Astrocyte of the spinal cord (primary cell): ENCODE measurements at regions not wholly inside any gene's neighbourhood (a gene's known extent, or its start where the extent isn't known, plus 50 kb on each side); places are given as distances from the start of the nearest gene placed in this dataset.
"Not testable (repeated sequence)": the region's sequence is repeated elsewhere in the genome, so short reads cannot be mapped to it uniquely, and the experiment has no call there.

Experiments
- DNase-seq: peaks from one replicate; pipeline ENCODE4 v3.0.0; 2011; ENCODE audit warnings: low read depth, low spot score
- H3K4me3 ChIP-seq: 2 replicates; pipeline ENCODE4 v1.5.1; 2011; ENCODE audit warnings: low read depth, mild to moderate bottlenecking, low read length, moderate library complexity
- in situ Hi-C: cut with HindIII; loops from 2 replicates; pipeline ENCODE4 v1.10.0; 2017; ENCODE audit warnings: low sequenced_read_pairs
- TF ChIP-seq, protein P1 (sequence below): IDR thresholded peaks from 2 replicates; pipeline ENCODE4 v1.5.1; 2012; ENCODE audit warnings: low read depth, mild to moderate bottlenecking, low read length, inconsistent platforms

DNA sequence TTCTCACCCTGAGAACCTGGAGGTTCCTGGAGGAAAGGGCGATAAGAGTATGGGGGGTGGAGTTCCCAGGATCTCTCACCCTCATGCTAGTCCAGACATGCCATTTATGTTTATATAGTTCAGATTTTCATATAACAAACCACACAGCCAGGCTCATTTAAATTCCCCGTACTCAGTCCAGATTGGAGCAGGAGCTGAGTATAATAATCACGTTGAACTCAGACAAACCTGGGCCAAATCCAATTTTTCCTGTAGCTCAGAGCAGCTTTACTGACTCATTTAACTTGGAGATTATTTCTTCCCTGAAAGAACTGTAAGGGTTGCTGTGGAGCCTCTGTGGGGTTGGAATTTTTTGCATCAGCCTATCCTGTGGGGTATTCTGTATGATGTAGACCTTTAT is 660.8 kb downstream of the TMEM121 start:
- no peak overlapping the region for H3K4me3 ChIP-seq
- TF ChIP-seq, protein P1, sequence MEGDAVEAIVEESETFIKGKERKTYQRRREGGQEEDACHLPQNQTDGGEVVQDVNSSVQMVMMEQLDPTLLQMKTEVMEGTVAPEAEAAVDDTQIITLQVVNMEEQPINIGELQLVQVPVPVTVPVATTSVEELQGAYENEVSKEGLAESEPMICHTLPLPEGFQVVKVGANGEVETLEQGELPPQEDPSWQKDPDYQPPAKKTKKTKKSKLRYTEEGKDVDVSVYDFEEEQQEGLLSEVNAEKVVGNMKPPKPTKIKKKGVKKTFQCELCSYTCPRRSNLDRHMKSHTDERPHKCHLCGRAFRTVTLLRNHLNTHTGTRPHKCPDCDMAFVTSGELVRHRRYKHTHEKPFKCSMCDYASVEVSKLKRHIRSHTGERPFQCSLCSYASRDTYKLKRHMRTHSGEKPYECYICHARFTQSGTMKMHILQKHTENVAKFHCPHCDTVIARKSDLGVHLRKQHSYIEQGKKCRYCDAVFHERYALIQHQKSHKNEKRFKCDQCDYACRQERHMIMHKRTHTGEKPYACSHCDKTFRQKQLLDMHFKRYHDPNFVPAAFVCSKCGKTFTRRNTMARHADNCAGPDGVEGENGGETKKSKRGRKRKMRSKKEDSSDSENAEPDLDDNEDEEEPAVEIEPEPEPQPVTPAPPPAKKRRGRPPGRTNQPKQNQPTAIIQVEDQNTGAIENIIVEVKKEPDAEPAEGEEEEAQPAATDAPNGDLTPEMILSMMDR, result no peak
- no peak for DNase-seq
- in situ Hi-C loops, result no loop called here

DNA sequence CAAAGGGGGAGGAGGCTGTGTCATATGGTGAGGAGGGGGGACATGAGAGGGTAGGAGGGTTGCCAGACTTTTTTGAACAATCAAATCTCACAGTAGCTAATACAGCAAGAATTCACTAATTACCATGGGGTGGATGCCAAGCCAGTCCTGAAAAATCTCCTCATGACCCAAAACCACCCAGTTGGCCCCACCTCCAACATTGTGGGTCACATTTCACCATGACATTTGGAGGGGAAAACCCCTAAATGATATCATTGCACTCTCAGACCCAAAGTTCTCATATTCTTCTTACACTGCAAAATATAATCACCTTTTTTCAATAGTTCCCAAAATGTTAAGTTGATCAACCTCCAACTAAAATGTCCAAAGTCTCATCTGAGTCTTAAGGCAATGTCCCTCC is 666.3 kb downstream of the TMEM121 start:
- DNase-seq, H3K4me3 ChIP-seq, in situ Hi-C loops: not testable (repeated sequence)

DNA sequence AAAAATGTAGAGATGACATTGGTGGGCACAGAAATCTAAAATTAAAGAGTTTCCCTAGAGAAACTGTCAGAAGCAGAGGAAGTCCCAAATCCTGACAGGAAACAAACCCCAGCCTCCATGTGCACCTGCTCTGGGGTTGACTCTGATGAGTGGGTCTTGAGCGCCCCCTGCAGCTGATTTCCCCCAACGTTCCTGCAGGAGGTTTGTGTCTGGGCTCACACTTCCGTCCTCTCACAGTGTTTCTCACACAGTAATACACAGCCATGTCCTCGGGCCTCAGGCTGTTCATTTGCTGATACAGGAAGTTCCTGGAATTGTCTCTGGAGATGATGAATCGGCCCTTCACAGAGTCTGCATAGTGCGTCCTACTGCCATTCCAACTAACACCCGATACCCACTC is 670.1 kb downstream of the TMEM121 start:
- DNase-seq, H3K4me3 ChIP-seq, in situ Hi-C loops: not testable (repeated sequence)

DNA sequence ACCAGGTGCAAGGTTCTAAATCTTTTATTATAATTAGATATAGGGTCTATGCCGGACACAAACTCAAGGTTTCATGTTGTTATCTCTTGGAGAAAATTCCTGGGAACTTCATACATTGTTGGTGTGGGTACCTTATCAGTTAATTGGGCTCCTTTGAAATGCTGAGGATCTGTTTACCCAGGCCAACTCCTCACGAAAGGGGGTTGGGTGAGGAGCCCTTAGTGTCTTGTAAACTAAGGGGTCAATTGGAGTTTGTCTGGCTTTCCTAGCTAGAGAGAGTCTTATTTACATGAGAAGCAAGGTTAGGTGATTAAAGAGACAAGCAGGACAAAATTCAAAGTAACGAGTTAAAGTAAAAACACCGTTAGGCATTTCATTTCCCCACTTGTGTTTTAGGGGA is 670.9 kb downstream of the TMEM121 start:
- in situ Hi-C loops, DNase-seq, H3K4me3 ChIP-seq: not testable (repeated sequence)

DNA sequence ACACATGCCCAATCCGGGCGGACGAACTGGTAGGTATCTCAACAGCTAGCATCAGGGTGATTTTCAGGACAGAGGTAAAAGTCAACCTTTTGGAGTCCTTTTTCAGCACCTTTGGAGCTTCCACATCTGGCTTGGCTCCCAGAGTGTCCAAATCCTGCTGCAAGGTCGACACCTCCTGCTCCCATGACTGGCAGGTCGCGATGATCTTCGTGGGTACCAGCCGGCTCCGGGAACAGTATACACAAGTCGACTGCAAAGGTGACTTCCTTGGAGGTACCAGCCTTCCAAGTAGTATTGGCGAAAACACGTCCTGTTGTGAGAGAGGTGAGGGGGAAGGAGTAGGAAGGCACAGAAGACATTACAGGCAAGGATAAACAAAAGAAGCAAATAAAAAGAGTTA is 672.7 kb downstream of the TMEM121 start:
- DNase-seq, result no peak
- no peak overlapping the region for H3K4me3 ChIP-seq
- TF ChIP-seq, protein P1, result no peak
- in situ Hi-C loops, result no loop called here

DNA sequence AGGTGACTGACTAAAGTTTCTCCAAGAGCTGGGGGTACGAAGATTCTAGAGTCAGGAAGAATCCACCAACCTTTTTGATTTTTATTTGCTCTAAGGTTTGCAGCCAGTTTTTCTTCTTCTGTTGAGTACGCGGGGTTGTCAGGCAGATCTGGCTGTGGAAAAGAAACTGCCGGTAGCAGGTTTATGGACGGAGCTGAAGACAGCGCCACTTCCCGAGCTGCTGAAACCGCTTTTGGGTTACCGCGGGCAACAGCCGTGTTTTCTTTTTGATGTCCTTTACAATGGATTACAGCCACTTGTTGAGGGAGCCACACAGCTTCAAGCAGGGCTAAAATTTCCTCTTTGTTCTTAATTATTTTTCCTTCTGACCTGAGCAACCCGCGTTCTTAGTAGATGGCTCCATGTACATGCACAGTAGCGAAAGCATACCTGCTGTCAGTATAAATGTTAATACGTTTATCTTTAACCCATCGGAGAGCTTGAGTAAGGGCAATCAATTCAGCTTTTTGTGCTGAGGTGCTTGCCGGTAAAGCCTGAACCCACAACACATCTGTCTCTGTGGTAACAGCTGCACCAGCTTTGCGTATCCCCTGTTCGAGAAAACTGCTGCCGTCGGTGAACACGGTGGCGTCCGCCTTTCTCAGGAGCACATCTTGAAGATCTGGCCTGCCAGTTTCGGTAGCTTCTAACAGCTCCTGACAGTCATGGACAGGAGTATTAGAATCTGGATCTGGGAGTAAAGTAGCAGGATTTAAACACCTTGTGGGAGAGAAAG is 674.3 kb downstream of the TMEM121 start:
- H3K4me3 ChIP-seq, result no peak overlapping the region
- TF ChIP-seq, protein P1, result no peak
- in situ Hi-C loops, result no loop called here
- no peak for DNase-seq

DNA sequence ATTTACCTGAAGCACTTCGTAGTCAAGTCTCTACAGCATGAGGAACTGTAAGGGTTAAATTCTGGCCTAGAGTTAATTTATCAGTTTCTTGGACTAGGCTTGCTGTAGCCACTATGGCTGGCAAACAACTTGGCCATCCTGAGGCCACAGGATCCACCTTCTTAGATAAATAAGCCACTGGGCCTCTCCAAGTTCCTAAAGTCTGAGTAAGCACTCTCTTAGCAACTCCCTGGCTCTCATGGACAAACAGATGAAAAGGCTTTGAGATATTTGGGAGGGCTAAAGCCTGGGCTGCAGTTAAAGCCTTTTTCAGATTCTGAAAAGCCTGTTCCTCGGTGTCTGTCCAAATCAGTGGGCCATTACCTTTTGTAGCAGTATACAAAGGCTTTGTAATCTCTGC is 675.0 kb downstream of the TMEM121 start:
- in situ Hi-C loops, result no loop called here
- H3K4me3 ChIP-seq, result no peak overlapping the region
- no peak for DNase-seq
- TF ChIP-seq, protein P1, result no peak

DNA sequence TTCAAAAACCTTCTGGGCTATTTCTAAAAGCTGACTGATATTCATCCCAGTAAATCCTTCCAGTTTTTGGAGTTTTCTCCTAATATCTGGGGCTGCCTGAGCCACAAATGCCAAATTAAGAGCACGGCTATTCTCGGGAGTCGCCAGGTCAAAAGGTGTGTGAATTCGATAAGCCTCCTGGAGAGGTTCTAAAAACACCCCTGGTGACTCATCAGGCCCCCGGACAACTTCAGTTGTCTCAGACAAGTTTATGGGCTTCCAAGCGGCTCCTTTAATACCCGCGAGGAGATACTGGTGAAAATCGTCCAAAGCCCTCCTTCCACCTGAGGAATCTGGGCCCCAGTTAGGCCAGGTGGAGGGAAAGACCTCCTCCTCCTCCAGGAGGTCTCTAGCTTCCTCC is 677.1 kb downstream of the TMEM121 start:
- in situ Hi-C loops, result no loop called here
- DNase-seq, result no peak
- TF ChIP-seq, protein P1, result no peak

More for the DNA sequence above, 677.1 kb downstream of the TMEM121 start:
- H3K4me3 ChIP-seq, result no peak overlapping the region
